Fibroblast of gingiva (primary cell): ENCODE measurements at regions not wholly inside any gene's neighbourhood (a gene's known extent, or its start where the extent isn't known, plus 50 kb on each side); places are given as distances from the start of the nearest gene placed in this dataset.
A peak's percentile ranks its signal among the peaks of the same experiment; 100 is the strongest.
"Not testable (repeated sequence)": the region's sequence is repeated elsewhere in the genome, so short reads cannot be mapped to it uniquely, and the experiment has no call there.

Experiments
- DNase-seq: peaks from one replicate; pipeline ENCODE4 v3.0.0-alpha.2; 2011; ENCODE audit warnings: low read depth

DNA sequence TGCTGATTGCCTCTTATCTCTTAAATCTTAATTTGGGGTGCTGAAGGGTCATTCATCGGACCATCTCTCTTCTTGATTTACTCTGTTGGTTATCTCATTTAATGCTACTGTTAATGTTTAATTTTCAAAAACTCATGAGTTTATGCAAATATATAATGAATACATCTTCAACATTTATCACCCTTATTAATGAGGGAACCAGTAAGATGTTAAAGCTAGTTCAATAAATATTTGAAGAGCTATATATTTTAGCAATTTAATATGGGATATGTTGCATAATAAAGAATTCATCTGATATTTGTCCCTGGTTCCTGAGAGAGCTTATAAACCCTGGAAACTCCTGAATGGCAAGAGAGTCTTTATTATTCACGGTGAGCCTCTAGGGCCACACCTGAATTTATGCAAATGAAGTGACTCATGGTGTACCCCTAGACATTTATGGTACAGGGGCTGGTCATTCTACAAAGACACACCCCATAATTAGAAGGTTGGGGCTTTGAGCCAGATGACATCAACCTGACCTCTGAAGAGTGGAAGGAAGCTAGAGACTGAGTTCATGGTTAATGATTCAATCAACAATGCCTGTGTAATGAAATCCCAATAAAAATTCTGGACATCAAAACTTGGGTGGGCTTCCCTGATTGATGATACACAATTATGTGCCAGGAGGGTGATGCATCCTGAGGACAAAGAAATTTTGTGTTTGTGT is 339.5 kb upstream of the ZNF608 start:
- DNase-seq: no peak

DNA sequence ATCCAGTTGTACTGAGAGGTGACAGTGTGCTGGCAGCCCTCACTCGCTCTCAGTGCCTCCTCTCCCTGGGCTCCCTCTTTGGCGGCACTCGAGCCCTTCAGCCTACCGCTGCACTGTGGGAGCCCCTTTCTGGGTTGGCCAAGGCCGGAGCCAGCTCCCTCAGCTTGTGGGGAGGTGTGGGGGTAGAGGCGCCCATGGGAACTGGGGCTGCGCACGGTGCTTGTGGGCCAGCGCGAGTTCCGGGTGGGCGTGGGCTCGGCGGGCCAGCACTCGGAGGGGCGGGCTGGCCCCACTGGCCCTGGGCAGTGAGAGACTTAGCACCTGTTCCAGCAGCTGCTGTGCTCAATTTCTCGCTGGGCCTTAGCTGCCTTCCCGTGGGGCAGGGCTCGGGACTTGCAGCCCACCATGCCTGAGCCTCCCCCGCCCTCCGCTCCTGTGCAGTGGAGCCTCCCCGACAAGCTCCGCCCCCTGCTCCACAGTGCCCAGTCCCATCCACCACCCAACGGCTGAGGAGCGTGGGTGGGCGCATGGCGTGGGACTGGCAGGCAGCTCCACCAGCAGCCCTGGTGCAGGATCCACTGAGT is 342.2 kb upstream of the ZNF608 start:
- DNase-seq: no peak

DNA sequence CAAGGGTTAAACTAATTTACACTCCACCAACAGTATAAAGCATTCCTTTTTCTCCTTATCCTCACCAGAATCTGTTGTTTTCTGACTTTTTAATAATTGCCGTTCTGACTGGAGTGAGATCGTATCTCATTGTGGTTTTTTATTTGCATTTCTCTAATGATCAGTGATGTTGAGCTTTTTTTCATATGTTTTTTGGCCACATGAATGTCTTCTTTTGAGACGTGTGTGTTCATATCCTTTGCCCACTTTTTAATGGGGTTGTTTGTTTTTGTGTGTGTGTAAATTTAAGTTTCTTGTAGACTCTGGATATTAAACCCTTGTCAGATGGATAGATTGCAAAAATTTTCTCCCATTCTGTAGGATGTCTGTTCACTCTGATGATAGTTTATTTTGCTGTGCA is 345.7 kb upstream of the ZNF608 start:
- not testable (repeated sequence) for DNase-seq

DNA sequence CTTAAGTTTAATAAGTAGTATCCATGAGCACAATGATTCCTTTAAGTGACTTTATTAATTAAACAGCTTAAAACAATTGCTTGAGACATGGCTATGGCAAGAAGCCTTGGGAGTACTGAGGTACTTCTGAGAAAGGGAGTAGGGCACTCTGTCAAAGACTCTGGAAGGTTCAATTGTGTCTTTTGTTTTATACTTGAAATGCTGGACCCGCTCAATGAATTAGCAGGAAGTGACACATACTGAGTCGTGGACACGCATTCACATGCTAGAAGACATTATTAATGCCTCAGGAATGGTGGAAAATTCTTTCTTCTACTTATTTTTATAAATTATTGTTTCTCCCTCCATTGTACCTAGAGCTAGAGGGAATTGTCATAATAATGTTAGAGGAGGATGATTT is 347.3 kb upstream of the ZNF608 start:
- DNase-seq: peak; percentile 50

DNA sequence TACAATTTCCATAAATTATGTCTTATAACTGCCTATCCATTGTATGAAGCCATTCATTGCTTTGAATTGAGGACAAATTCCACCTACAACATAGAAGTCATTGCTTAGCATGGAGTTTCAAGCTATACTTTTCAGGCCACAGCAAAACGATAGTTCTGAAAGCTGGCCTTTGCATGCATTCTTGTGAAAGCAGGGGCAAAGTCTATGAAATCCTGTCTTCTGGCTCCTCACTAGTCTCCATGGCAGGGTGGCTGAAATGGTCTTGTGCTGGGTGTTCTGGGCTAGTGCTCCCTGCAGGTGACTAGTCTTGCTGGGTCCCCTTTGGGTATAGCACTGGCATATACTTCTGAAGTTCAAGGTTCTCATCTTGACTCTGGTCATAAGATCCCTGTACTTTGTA is 353.9 kb upstream of the ZNF608 start:
- DNase-seq: no peak

DNA sequence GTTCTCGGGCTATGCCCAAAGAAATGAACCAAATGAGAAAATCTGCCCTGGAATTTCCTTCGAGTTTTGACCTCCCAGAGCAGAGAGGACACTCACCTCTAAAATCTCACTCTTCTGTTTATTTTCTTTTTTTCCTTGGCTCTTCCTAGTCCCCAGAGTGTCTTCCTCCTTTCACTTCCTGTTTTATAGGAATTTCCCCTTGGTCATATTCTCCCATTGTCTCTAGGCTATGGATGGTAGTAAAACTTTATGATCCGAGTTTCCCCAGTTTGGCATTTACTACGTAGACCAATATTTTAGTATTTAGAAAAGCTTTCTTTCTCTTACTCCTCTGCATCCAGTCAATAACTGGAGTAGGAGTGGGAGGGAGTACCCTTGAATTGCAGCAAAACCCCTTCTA is 354.5 kb upstream of the ZNF608 start:
- DNase-seq: no peak

DNA sequence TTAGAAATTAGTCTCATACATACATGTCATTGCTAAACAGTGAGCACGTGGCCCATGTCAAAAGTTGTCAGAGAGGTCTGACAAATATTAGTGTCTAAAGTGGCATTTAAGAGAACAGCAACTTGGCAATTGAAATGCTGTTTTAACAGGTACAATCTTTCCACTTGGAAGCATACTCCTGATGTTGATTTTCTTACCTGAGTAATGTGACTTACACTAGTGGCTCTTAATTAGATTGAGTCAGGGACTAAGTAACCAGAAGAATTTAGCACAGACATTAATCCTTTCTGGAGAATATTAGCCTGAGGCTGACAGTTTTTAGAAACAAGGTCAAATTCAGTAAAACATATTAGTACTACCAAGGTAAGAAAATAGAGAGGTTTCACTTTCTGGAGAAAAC is 357.0 kb upstream of the ZNF608 start:
- no peak for DNase-seq

DNA sequence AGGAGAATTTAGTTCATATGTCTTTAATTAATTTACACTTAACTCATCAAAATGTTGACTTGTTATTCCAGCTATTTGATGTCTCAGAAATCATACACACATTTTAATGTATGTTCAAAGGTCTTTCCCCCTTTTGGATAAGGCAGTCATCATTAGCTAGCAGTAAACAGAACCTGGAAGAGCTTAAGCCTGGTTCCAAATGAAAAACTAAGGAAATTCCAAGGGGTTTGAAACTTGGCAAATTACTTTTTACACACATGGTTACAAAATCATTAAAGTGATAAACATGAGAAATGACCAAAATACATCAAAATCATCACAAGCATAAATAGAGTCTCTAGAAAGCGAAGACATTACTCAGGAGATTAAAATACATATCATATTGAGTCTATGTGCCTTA is 359.8 kb upstream of the ZNF608 start:
- no peak for DNase-seq

DNA sequence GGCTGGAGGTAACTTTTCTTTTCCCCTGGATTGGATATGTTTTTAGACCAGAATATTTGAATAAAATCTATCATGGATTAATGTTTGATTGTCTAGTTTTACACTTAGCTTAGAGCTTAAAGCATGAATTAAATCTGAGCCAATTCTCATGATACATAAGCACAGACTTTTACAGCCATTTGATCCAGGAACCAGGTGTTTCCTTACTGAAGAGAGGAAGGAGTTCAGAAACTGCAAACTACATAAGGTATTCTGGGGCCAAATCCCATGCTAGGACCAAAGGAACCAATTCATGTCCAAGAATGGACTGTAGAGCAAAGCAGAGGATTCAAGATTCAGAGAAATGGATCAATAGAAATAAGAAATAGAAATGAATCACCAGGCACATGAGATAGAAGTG is 360.4 kb upstream of the ZNF608 start:
- DNase-seq: no peak

DNA sequence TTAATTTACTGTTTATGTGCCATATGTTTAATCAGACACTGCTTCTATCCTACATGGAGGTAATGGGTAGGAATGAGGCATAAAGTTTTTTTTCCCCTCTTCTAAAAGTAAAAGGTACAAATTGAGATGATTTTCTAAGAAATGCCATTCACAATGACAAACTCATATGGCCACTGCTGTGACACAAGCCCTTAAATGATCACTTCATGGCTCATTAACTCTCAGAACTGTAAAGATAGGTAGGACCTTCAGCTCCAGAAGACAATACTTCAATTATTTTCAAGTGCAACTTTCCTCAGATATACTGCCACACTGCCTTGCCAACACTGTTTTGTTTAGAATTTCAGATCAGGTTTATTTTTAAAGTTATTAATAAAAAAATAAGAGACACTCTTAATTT is 362.9 kb upstream of the ZNF608 start:
- no peak for DNase-seq

DNA sequence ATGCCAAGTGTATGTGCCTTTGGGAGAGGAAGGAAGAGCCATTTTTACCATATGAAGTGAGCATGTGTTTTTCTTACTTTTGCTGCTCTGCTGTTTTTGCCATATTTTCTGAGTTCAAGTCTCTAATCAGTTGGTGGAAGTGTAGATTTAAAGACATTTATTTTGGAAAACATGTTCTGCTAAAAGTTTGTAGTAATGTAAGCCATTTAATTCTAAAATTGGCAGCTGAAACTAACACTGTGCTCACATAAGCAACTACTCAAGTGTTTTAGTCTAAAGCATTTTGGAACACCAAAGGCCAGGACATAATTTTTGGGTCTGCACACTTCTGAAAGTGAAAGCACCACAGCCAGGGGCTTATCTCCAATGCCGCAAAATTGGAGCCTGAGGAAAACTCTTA is 363.4 kb upstream of the ZNF608 start:
- no peak for DNase-seq

DNA sequence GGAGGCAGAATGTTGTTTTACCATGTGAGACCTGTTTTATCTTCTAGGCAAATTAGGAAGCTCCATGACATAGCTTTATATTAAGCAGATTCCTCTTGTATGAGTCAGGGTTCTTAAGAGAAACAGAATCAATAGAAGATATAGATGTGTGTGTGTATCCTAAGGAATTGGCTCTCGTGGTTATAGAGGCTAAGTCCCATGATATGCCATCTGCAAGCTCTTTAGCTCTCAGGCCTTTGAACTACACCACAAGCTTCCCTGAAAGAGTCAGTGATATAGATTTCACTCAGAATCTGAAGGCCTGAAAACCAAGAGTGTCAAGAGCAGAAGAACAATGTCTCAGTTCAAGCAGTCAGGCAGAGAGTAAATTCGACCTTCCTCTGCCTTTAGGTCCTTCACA is 365.8 kb upstream of the ZNF608 start:
- no peak for DNase-seq

DNA sequence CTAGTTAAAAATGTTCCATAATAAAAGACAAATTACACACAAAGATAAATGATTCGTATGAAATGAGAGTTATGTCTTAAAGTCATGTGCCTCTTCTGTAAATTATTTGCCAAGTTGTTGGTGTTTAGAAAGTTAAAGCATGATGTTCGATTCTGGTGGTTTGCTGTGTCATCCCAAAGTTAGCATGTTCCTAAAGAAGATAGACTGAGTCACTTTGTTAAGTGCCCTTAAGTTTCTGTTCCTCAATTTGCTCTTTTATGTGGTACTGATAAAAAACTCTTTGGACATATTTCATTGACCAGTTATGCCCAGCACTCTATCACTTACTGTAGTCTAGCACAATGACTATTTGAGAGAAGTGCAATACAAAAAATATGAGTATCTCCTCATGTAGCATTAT is 366.9 kb upstream of the ZNF608 start:
- DNase-seq: no peak

DNA sequence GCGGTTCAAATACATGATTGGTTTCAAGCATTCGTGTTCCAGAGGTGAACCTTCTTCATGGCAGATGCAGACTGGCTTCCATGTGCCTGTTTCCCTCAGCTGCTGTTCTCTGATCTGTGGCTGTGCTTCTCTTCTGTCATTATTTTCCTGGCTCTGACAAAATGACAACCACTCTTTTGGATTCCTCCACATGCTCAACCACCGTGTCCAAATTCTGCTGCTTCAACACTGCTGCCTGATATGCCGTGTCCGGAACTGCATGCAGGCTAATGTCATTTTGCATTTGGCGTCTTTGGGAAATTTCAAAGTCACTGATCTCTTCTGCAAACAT is 368.7 kb upstream of the ZNF608 start:
- DNase-seq: no peak

DNA sequence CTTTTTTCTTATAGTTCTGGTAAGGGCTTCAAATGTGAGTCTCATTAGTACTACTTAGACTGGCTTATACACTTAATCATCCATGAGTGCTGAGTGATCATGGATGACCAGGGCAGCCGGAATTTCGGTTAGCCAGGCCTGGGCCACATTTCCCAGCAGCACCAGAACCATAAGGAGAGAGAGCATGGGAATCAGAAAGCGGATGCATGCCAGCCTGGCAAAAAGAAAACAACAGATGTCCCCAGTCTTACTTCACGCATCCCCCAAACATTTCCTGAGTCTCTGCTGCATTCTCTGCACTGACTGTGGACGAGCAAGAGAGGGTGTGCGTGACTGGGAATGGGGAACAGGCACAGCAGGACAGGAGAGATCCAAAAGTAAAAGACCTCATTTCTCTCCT is 371.1 kb upstream of the ZNF608 start:
- DNase-seq: no peak

DNA sequence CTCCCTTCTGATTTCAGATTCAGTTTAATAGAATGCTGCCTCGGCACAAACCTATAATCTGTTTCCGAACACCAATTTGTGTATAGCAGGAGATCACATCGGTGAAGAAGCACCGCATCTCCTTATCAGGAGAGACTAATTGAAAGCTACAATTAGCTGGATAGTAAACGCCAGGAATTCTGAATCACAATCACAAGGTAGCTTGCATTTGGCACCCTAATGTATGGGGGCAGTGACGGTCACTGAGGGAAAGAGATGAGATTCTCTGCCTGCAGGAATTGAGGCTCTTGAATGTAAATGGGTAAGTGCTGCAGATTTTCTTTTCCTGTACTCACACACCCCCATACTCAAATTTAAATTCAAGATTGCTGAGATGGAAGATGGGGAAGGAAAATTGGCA is 373.6 kb upstream of the ZNF608 start:
- DNase-seq: no peak

DNA sequence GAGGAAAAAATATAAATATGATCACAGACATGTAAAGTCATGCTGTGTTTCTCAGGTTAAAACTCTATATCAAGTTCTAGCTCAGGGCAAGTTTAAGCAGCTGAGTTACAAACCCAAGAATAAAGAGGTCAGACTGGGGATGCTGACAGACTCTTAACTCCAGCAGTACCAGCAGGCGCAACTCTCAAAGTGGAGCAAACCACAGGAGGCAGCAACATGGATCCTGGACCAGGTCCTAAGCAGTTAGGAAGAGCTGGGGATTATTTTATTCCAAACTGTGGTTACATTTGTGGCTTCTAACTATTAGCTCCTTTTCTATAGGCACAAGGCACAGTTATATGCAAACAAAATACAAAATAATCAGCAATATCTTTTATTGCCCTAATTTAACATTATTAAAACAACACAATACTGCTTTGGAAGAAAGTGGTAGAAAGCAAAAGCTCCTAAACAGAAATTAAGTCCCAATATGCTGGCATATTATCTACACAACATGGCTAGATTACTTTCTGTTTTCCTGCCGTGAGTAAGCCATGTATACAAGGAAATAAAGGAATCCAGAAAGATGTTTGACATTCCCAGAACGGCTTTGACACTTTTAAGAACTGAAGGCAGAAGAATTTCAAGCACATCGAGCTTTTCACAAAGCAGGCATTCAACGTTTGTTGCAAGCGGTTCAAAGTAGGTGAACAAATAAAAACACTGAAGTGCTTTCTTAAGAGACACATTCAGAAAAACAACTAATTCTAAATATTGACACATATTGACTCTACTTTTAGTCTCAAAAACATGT is 378.8 kb upstream of the ZNF608 start:
- DNase-seq: no peak

DNA sequence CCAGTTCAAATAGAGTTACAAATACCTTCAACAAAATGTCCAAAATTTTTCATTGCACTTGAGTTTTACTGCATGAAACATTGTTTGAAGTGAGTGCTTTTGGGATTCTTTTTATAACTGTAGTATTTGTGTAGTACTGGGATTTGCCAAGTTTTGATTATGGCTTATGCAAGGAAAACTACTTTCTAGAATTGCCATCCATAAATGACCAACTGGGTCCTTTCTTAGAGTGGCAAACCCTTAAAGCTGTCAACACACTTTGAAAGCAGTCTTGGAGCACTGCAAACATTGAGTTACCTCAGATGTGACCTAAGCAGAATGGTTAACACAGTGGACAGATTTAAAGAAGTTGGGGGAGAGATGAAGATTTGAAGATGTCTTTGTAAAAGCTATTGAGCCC is 379.6 kb upstream of the ZNF608 start:
- DNase-seq: no peak

DNA sequence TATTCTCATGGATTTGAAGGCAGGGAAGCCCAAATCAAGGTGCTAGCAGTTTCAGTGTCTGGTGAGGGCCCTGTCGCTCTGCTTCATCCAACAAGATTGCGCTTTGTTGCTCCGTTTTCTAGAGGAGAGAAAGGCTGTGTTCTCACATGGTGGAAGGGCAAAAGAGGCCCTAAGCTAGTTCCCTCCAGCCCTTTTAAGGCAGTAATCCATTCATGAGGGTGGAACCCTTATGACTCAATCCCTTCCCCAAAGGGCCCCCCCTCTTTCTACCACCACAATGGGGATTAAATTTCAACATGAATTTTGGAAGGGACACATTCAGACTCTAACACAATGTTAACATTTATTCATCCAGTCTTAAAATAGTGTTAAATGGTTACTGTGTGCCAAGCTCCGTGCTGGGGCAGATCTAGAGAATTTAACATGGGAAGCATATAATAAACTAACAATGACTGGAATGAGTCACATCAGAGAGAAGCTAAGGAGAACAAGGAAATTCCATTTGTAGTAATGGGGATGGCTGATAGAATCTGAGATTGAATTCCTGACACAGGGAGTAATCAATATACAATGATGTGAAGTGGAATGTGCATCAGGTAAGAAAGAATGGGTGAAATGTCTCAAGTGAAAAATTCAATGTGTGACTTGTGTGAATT is 382.8 kb upstream of the ZNF608 start:
- no peak for DNase-seq

DNA sequence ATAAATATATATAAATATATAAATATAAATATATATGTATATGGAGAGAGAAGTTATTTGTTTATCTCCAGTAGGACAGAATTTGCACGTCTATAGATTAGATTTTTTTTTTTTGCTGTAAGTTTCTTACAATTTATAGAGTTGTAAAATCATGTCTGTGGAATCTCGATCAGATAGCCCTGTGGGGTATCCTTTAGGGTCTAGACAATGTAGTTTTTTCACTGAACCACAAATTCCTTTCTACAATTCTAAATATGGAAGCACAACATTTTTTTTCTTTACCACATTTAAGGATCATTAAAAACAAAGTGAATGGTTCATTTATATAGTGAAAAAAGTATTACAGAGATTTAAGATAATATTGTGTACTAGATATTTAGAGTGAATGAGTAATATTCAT is 384.2 kb upstream of the ZNF608 start:
- no peak for DNase-seq

DNA sequence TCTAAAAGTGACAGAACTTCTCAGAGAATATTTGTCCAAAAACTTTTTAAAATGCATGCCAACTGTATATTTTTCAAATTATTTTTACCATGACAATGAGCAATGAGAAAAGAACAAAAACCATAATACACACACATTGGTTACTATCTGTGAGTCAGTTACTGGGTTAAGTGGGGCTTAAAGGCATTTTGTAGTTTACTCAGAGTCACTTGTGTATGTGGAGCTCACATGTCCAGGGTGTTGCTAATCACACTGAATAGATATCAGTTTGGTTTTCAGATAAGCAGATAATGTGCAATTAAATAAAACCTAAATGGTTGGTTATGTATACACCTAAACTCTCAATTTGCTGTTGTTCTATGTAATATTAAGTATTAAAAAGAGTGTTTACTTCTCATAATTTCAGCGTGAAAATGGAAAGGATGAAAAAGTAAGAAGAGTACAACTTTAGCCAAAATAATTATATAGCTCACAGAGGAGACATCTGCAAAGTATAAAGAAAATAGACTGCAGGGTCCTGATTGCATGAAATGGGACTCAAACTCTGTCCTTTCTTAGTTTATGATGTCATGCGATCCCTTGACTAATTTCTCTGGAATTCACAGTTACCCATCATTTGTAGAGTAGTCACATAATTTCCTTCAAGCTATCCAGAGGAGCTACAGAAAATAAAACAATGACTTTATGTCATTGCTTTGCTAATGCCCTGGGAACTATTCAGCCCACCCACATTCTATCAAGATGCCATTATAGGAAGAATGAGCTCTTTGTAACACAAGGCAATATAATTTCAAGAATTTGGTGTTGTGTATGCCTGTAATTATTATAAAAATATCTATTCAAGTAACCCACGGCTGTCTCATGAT is 388.0 kb upstream of the ZNF608 start:
- peak; percentile 87 for DNase-seq

DNA sequence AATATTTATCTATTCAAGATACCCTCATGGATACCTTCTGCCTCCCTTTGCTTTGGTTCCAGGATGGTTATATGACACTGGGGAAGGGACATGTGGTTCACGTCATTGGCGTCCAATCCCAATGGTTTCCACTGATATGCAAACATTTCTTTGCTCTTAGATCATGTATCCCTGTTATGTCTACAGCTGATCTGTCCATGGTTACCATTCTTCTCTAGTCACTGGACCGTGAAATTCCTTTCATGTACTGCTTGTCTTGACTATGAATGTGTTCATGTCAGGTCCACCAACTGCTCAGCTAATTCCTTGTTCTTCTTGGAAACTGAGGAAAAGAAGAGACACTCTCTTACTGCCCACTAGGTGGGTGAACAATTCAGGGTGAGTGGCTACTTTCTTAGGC is 391.1 kb upstream of the ZNF608 start:
- no peak for DNase-seq
